ENCODE measurements at regions not wholly inside any gene's neighbourhood (a gene's known extent, or its start where the extent isn't known, plus 50 kb on each side); places are given as distances from the start of the nearest gene placed in this dataset.

DNA sequence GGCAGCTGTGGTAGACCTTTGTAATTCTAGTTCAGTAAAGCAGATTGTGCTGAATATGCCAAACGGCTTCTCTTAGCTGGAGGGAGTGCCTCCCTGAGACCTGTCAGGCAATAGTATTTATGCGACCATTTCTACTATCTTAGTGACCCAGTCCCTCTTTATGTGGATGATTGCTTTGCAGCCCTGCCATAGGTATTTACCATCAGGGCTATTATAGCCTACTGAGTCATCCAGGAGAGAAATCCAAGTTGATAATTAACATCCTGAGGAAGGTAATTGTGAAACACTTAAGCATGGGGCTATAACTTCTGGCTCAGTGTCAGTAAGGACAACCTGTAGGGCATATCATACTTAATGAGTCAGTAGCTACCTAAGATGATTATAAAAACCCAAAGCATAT lies 103.9 kb upstream of the MAOA start:
- Histone ChIP-seq H3F3A (replicated peaks; ENCODE audit: low read depth) (no peaks in the 10 kb centered on the region), H4K20me1 (replicated peaks; ENCODE audit: insufficient read depth) (no peaks in the 10 kb centered on the region), H3K9me2 (ENCODE audit: insufficient read depth) (no peaks in the 10 kb centered on the region), H3K36me3 (ENCODE audit: insufficient read depth) (no peaks in the 10 kb centered on the region), H3K27me3 (ENCODE audit: insufficient read depth) (no peaks in the 10 kb centered on the region), H3K4me2 (0 out of 2 replicates have a peak overlapping the region, but pooled peaks have one; percentile 8), H3K79me2 (replicated peaks; ENCODE audit: insufficient read depth) (no peaks in the 10 kb centered on the region), H3K4me1 (ENCODE audit: insufficient read depth) (peaks cover 17% of the 10 kb centered on the region), H3K27ac (ENCODE audit: low read depth) (no peak overlapping the region), H2AFZ (peak overlapping the region; percentile 63; the same call in 1 of the 2 replicates), H3K4me3 (no peak overlapping the region)
- H3K4me3 Mint-ChIP-seq = no peak overlapping the region
- DNase-seq (ENCODE audit: low spot score) = no peak
- TF ChIP-seq, protein P1, sequence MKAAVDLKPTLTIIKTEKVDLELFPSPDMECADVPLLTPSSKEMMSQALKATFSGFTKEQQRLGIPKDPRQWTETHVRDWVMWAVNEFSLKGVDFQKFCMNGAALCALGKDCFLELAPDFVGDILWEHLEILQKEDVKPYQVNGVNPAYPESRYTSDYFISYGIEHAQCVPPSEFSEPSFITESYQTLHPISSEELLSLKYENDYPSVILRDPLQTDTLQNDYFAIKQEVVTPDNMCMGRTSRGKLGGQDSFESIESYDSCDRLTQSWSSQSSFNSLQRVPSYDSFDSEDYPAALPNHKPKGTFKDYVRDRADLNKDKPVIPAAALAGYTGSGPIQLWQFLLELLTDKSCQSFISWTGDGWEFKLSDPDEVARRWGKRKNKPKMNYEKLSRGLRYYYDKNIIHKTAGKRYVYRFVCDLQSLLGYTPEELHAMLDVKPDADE (IDR thresholded peaks at IDR 0.05) = no peak
- TF ChIP-seq, protein P2, sequence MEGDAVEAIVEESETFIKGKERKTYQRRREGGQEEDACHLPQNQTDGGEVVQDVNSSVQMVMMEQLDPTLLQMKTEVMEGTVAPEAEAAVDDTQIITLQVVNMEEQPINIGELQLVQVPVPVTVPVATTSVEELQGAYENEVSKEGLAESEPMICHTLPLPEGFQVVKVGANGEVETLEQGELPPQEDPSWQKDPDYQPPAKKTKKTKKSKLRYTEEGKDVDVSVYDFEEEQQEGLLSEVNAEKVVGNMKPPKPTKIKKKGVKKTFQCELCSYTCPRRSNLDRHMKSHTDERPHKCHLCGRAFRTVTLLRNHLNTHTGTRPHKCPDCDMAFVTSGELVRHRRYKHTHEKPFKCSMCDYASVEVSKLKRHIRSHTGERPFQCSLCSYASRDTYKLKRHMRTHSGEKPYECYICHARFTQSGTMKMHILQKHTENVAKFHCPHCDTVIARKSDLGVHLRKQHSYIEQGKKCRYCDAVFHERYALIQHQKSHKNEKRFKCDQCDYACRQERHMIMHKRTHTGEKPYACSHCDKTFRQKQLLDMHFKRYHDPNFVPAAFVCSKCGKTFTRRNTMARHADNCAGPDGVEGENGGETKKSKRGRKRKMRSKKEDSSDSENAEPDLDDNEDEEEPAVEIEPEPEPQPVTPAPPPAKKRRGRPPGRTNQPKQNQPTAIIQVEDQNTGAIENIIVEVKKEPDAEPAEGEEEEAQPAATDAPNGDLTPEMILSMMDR (conservative IDR thresholded peaks at IDR 0.05; ENCODE audit: low read depth in 2 of 2) = no peak
- TF ChIP-seq, protein P3, sequence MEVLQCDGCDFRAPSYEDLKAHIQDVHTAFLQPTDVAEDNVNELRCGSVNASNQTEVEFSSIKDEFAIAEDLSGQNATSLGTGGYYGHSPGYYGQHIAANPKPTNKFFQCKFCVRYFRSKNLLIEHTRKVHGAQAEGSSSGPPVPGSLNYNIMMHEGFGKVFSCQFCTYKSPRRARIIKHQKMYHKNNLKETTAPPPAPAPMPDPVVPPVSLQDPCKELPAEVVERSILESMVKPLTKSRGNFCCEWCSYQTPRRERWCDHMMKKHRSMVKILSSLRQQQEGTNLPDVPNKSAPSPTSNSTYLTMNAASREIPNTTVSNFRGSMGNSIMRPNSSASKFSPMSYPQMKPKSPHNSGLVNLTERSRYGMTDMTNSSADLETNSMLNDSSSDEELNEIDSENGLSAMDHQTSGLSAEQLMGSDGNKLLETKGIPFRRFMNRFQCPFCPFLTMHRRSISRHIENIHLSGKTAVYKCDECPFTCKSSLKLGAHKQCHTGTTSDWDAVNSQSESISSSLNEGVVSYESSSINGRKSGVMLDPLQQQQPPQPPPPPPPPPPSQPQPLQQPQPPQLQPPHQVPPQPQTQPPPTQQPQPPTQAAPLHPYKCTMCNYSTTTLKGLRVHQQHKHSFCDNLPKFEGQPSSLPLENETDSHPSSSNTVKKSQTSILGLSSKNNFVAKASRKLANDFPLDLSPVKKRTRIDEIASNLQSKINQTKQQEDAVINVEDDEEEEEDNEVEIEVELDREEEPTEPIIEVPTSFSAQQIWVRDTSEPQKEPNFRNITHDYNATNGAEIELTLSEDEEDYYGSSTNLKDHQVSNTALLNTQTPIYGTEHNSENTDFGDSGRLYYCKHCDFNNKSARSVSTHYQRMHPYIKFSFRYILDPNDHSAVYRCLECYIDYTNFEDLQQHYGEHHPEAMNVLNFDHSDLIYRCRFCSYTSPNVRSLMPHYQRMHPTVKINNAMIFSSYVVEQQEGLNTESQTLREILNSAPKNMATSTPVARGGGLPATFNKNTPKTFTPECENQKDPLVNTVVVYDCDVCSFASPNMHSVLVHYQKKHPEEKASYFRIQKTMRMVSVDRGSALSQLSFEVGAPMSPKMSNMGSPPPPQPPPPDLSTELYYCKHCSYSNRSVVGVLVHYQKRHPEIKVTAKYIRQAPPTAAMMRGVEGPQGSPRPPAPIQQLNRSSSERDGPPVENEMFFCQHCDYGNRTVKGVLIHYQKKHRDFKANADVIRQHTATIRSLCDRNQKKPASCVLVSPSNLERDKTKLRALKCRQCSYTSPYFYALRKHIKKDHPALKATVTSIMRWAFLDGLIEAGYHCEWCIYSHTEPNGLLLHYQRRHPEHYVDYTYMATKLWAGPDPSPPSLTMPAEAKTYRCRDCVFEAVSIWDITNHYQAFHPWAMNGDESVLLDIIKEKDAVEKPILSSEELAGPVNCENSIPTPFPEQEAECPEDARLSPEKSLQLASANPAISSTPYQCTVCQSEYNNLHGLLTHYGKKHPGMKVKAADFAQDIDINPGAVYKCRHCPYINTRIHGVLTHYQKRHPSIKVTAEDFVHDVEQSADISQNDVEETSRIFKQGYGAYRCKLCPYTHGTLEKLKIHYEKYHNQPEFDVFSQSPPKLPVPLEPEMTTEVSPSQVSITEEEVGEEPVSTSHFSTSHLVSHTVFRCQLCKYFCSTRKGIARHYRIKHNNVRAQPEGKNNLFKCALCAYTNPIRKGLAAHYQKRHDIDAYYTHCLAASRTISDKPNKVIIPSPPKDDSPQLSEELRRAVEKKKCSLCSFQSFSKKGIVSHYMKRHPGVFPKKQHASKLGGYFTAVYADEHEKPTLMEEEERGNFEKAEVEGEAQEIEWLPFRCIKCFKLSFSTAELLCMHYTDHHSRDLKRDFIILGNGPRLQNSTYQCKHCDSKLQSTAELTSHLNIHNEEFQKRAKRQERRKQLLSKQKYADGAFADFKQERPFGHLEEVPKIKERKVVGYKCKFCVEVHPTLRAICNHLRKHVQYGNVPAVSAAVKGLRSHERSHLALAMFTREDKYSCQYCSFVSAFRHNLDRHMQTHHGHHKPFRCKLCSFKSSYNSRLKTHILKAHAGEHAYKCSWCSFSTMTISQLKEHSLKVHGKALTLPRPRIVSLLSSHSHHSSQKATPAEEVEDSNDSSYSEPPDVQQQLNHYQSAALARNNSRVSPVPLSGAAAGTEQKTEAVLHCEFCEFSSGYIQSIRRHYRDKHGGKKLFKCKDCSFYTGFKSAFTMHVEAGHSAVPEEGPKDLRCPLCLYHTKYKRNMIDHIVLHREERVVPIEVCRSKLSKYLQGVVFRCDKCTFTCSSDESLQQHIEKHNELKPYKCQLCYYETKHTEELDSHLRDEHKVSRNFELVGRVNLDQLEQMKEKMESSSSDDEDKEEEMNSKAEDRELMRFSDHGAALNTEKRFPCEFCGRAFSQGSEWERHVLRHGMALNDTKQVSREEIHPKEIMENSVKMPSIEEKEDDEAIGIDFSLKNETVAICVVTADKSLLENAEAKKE (CRISPR knock-in tag; IDR thresholded peaks at IDR 0.05) = no peak
- TF ChIP-seq ZNF114 (CRISPR knock-in tag; IDR thresholded peaks at IDR 0.05) (no peak), STAT1 (IDR thresholded peaks at IDR 0.05; ENCODE audit: unreplicated experiment) (no peak), CREB1 (CRISPR knock-in tag; IDR thresholded peaks at IDR 0.05; ENCODE audit: low read depth) (no peak)
- TF ChIP-seq, protein P4, sequence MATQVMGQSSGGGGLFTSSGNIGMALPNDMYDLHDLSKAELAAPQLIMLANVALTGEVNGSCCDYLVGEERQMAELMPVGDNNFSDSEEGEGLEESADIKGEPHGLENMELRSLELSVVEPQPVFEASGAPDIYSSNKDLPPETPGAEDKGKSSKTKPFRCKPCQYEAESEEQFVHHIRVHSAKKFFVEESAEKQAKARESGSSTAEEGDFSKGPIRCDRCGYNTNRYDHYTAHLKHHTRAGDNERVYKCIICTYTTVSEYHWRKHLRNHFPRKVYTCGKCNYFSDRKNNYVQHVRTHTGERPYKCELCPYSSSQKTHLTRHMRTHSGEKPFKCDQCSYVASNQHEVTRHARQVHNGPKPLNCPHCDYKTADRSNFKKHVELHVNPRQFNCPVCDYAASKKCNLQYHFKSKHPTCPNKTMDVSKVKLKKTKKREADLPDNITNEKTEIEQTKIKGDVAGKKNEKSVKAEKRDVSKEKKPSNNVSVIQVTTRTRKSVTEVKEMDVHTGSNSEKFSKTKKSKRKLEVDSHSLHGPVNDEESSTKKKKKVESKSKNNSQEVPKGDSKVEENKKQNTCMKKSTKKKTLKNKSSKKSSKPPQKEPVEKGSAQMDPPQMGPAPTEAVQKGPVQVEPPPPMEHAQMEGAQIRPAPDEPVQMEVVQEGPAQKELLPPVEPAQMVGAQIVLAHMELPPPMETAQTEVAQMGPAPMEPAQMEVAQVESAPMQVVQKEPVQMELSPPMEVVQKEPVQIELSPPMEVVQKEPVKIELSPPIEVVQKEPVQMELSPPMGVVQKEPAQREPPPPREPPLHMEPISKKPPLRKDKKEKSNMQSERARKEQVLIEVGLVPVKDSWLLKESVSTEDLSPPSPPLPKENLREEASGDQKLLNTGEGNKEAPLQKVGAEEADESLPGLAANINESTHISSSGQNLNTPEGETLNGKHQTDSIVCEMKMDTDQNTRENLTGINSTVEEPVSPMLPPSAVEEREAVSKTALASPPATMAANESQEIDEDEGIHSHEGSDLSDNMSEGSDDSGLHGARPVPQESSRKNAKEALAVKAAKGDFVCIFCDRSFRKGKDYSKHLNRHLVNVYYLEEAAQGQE (IDR thresholded peaks at IDR 0.05; ENCODE audit: unreplicated experiment) = no peak
- ATAC-seq = no peak
- H3K27me3 Mint-ChIP-seq (ENCODE audit: insufficient read depth, low read depth, poor library complexity) = no peaks in the 10 kb centered on the region
- H3K36me3 Mint-ChIP-seq (ENCODE audit: low read depth) = peaks cover 3% of the 10 kb centered on the region; the same call in 2 of the 3 replicates
- H3K4me1 Mint-ChIP-seq = peaks cover 15% of the 10 kb centered on the region
- H3K27ac Mint-ChIP-seq = no peak overlapping the region
- no peaks in the 10 kb centered on the region; the same call in 2 of the 3 replicates for H3K9me3 Mint-ChIP-seq

All from GM23338 (cell line).